HG02623 (cell line): ENCODE measurements at regions not wholly inside any gene's neighbourhood (a gene's known extent, or its start where the extent isn't known, plus 50 kb on each side); places are given as distances from the start of the nearest gene placed in this dataset.

Experiments
- ATAC-seq: cut with Tn5 transposase; IDR thresholded peaks from one replicate; pipeline ENCODE4 v1.9.1; 2021; ENCODE audit warnings: moderate library complexity; ENCODE audit not compliant: unreplicated experiment

DNA sequence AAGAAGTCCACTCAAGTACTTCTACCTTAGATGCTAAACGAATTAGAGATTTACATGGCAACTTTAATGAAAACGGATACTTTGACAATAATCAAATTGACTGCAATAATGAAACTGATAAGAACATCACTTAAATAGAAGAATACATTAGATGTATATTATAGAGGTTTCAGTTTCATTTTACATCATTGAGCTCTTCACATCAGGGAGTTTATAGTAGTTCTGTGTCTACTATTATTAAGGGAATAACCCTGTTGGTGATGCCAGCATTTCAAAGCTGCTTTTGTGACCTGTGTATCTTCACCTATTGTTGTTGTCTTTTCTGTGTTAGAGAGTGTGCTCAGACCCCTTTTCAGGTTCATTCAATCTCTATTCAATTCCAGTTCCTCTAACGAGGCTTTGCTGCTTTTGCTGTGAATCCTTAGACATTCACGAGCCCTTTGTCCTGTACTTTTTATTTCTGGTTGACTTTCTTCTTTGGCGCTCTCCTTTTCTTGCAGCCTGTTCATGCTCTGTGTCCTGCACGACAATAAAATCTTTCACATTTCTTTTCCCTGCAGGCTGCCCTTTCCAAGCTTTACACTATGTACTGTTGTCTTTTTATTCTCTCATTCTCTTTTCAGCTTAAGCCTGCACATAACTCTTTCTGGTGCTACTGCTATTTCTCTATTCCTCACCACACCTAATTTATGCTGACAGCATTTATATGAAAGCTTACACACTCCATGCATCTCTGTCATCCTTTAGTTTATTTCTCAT is 232.1 kb downstream of the CPE start:
- ATAC-seq = no peak

DNA sequence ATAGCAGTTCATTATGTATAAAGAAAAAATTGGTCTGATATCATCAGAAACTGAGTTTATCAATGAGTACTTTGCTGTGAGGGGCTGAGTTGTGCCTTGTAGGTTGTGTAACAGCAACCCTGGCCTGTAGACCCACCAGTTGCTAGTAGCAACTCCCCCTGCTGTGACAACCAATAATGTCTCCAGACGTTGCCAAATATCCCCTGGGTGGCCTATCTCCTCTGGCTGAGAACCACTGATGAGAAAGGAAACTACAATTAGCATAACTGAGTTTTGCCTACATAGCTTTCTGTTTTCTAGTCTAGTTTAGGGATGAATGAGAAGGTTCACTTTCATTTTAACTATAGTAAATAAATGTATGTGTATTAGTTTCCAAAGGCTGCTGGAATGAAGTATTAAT is 234.1 kb downstream of the CPE start:
- peak; percentile 87 for ATAC-seq

DNA sequence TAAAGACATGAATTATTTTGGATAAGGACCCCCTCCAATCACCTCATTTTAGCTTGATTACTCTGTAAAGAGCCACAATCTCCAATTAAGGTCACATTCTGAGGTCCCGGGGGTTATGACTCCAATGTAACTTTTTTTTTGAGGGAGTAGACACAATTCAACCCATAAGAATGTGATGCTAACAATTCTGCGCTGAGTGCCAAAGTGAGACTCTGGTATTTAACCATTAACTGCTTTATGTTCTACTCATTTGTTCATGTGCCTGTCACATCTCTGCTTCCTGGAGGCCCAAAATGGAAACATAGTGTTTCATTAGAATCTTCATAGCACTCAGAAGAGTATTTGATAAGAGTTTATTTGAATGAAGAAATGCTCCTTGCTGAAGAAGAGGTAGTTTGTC is 234.8 kb downstream of the CPE start:
- no peak for ATAC-seq

DNA sequence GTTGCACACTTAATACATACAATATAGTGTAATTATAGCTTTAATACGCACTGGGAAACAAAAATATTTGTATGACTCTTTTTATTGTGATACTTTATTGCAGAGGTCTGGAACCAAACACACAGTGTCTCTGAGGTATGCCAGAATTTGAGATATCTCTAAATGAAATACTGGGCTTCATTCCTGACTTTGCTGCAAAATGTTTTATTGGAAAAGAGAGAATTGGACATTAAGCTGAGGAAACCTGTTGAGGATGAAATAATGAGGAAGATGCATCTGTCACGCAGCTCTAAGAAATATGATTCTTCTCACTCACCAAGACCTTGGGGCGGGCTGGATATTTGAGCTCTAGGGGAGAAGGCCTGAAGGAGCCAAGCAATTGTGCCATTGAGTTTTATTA is 242.1 kb downstream of the CPE start:
- no peak for ATAC-seq

DNA sequence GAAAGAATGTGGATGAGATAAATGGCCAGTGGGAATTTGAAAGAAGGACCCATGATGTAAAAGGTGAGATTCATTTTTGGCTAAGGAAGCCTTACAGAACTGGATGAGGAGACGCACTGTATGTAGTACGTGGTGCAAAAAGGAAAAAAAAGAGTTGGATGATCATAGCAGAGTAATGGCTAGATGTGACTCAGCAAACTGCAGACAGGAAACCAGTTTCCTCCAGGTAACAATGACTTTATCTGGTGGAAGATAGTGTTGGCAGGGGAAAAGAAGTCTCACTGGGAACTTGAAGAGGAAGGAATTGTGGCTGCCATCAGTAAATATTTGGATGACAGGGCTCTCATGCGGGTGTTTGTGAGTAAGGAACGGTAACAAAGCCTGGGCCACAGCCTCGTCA is 243.2 kb downstream of the CPE start:
- ATAC-seq = no peak

DNA sequence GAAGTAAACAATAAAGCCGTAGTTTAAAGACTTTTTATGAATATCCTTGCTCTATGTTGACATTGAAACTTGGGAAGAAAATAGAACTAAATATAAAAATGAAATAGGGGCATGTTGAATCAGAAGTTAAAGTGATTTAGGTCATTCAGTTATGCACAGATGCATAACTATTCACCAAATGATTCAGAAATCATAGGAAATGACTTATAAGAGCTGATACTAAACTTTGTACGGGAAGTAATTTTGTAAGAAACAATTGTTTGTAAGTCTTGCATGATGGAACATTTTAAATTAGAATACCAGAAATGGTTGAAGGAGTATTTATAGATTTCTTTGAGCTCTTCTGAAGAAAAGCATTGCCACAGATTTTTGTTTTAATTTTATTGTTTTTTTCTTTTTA is 246.5 kb downstream of the CPE start:
- no peak for ATAC-seq

DNA sequence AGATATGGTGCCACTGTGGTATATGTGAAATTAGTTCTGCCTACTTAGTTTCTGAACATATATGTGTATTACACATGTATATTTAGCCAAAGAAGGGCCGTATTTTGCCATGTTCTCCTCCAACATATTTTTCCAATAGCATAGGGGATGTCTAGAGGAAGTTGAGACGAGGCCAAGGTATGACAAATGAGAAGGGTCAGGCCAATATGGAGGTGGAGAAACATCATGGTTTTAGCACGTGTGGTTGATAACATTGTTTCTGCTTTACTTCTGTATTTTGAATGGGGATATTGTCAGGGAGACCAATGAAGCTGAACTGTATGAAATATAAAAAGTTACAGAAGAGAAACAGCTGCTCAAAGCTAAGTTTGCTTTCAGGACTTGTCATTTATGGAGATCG is 246.7 kb upstream of the TLL1 start:
- ATAC-seq = no peak

DNA sequence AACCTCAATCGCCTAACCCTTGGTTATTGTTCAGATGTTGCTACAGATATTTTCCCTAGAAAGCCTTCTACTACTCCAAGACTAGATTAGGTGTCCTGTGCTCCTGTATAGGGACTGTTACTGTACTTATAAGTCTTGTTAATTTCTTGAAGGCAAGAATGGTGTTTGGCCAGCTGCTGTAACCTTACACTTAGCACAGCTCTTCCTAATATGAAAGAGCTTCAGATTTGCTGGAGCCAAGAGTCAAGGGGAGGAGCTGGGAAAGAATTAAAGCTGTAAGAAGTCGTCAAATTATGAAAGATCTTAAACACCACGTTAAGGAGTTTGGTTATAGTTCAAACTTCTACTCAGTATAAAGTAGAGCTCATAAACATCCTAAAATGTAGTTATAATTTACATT is 245.9 kb upstream of the TLL1 start:
- ATAC-seq = no peak

DNA sequence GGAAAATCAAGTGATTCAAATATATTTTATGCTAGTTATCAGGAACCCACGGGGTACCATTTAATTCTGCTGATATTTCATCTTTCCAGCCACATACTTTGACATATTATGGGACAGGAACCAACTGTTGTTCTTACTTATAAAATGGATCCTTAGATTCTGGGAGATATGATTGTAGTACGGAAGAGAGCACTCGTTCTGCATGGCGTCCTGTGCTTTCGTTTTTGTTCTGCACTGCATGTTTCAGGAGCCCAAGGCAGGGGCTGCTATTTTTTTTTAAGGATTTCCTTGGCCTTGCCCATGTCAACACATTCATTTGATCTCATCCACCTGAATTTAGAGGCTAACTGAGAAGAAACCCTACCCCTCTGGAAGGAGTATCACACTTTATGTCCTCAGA is 245.5 kb upstream of the TLL1 start:
- ATAC-seq = no peak

DNA sequence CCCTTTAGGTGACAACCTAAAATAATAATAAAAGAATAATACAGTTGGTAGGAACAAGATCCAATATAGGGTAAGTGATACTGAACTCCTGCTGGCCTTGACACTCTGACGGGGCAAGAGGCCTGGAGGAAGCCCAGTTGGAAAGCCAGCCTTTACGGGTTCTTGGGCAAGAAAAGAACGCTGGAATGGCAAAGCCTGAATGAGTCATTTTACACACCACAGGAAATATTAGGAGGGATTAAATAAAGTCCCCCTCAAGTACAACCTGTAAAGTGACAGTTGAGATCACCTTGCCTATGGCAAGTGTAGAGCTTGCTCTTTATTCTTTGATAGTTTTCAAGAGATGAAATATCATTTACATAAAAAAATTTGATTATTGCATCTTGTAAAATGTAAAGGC is 244.5 kb upstream of the TLL1 start:
- no peak for ATAC-seq

DNA sequence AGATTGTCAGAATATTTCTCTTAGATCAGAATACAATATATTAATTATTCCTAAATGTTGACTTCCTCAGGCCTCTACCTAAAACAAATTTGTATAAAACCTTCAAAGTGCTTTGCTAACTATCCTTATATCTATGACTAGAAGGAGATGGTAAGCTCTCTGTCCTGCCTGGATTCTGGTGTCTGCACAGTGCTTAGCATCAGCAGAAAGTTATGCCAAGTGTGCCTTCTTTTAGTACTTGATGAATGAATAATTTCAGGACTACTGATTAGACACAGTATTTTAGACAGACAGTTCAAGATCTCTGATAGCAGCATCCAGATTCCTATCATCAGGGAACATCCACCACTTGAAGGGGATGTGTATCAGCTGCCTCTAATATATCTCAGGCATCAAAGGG is 242.4 kb upstream of the TLL1 start:
- ATAC-seq = no peak

DNA sequence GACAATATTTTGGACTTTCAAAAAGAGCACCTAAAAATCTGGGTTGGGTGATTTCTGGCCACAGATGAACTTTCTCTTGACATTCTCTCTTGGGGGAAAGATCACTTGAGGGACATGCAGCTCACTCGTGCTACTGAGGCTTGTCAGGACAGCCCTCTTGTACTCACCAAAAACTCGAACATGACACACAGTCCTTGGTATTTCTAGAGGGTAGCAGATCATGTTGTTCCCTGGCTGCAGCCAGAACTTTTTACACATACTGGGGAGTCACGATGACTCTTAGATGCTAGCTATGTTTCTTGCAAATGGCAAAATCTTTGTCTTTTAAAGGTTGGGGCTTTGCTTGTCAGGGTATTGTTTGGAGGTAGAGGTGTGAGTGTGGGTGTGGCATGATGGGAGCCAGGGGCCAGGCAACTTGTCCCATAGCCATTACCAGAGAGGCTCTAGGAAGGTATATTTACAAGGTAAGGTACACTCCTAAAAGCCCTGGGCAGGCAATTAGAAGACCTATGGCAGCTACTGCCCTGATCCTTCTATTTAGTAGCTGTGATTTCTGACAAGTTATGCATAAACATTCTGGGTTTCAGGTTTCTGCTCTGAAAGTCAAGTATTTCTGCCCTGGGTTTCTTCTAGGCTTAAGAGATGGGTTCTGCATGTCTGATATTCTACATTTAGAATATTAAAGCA is 241.7 kb upstream of the TLL1 start:
- no peak for ATAC-seq

DNA sequence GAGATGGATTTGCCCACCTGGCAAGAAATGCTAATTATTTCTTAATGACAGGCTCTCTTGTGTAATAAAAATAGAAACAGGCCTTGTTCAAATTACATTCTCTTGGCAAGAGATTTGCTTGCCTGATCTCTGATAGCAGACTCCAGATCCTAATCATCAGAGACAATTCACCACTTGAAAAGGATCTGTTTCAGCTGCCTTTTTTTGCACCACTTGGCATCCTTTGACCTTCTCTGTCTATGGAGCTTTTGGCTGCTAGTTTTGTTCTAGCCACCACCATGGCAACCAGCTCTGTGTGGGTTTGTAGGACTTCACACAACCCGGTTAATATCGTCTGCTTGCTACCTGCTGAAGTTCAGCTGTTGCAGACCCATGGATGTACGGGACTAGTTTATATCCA is 241.1 kb upstream of the TLL1 start:
- no peak for ATAC-seq

DNA sequence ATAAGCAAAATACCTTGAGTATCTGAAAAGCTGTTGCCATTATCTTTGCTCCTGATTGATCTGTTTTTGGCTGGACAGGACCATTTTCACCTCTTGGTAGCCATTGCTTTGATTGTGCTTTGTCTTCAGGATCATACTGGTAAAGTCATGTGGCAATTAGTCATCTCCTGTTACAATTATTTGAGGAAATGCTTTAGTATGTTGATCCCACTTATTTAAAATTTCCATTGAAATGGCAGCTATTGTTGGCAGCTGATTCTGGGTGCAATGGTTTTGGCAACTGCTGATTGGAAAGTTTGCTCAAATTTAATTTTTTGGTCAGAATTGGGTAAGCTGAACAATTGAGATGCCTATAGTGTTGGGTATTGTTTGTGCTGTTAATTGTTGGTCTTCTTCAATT is 238.3 kb upstream of the TLL1 start:
- ATAC-seq = no peak

DNA sequence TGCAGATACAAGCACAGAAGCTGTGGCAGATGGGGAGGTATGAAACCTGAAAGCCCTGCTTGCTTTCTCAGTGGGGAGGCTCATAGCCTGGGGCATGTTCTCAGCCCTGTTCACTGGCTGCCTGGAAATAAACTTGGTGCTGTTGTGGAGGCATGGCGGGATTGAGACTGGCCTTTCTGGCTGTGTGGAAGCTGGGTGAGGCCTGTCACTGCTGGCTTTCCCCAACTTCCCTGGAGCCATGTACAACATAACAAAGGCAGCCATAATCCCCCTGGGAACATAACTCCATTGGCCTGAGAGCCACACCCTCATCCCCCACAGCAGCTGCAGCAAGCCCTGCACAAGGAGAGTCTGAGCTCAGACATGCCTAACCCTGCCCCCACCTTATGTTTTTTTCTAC is 237.7 kb upstream of the TLL1 start:
- no peak for ATAC-seq

DNA sequence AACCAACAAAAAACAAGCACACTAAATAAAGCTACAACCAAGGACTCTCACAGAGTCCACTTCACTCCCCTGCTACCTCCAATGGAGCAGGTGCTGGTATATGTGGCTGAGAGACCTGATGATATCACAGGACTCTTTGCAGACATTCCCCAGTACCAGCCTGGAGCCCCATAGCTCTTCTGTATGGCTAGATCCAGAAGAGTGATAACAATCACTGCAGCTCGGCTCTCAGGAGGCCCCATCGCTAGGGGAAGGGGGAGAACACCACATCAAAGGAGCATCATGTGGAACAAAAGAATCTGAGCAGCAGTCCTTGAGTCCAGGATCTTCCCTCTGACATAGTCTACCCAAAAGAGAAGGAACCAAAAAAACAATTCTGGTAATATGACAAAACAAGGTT is 237.1 kb upstream of the TLL1 start:
- no peak for ATAC-seq

DNA sequence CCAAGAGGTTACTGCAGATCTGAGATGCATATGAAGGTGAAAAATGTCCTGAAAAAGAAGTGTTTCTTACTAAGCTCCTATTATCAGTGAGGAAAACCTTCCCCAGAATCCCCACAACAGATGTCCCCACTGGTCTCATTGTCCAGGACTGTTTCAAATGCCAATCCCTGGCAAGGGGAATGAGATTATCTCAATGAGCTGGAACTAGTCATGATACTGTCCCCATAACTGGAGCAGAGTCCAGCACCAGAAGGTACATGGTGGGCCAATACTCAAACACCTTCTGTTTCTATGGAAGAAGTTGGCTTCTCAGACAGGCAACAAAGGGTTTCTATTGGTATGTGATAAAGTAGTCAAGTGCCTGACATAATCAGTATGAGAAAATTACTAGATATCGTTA is 221.1 kb upstream of the TLL1 start:
- ATAC-seq = no peak

DNA sequence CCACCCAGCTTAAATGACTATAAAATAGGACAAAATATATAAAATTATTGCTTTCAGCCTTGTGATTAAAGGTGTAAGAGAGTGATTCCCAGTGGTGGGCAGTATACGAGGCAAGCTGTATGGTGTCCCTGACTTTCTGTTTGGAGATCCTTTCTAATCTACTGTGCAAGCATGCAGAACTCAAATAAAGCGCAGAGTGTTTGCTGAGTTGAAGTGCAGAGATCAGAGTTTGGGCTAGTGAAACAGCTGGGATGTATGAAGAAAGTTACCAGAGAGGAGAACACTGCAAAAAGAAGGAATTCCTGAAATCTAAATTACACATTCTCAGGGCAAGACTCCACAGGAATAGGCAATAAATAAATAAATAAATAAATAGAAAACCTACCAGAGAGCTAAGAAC is 218.5 kb upstream of the TLL1 start:
- ATAC-seq = no peak

DNA sequence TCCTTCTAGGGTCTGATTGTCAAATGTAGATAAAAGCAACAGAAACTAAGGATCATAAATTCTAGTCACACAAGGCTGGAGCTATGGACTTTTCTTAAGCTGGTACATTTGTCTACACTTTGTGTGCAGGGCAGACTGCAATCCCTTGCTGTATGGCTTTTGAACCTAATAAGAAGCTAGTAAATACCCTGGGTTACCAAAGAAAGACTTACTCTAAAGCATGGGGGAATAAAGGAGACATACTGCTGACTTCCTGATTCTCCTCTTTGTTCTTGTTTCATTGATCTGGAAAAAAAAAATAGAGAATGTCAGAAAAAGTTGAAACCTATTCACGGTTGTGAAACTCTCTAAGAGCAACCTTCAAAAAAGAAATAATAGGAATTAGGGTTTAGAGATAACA is 216.6 kb upstream of the TLL1 start:
- ATAC-seq = no peak

DNA sequence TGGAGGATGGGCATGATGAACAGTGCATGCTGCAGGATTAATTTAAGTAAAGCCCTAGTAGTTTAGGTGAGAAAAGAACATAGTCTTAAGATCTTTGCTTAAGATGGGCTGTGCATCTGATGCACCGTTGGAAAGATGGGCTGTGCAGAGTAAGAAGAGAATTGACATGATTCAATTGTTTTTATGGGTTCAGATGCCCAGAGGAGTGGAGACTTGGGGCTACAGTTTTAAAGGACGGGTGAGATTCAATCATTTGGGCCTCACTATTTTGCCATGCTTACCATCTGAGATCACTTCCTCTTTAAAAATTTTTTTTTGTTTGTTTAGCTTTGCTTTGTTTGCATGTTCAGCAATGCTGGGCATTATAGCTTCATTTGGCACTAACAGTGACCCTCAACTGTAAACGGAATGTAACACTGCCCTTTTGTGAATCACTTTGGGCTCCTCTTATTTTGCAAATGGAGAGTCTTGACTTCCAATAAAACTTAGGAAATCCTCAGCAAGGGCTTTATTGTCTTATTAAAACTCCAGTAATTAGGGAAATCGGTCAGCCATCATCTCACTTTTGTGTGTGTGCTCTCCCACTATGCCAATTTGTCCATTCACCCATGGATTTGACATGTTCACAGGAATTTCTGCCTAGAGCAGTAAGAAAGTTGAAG is 216.1 kb upstream of the TLL1 start:
- ATAC-seq = no peak

DNA sequence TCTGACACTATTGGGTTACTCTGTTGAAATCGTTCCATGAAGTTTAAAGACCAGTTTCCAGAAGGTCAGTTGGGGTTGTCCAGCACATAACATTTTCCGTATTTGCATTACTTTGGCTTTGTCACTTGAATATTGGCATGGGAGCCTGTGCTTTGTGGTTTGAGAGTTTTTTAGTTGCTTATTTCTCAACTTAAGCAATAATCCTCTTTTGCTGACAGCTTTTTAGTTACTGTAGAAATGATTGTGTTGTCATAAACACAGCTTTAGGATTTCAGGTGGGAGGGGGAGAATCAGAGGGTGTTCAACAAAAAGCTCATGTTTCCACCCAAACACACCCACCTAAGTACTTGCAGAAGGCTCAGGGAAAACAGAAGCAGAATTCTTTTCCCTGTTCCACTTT is 210.7 kb upstream of the TLL1 start:
- ATAC-seq = no peak

DNA sequence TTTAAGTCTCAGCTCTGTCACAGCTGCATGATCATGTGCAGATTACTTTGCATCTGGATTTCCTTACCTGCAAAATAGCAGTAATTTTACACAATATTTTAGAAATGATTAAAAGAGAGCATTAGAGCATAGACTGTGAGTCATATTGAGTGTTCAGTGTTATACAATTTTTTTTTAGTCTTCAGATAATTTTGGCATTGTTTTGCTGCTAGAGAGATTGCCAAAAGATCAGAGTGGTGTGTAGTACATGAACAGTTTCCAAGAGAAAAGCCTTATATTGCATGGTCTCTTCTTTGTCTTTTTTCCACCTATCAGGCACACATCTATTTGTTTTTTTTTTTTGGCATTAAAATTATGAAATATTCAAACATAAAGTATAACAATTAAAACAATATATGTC is 209.6 kb upstream of the TLL1 start:
- ATAC-seq = no peak
